ENCODE measurements at regions not wholly inside any gene's neighbourhood (a gene's known extent, or its start where the extent isn't known, plus 50 kb on each side); places are given as distances from the start of the nearest gene placed in this dataset.

DNA sequence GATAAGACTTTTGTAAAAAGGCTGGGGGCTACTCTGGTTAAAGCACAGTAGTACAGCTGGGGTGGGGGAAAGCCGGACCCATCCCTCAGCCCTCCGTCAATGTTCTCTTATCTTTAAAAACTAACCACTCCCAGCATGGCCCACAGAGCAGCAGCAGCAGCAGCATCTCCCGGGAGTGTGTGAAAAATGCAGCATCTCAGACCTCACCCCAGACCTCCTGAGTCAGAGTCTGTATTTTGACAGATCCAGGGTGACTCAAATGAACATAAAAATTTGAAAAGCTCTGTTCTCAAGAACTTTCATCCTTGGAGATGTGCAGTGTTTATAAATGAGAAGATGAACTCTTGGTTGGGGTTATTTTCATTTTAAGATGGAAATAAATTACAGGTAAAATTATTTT lies 277.7 kb upstream of the ECI2 start:
- no peak for TF ChIP-seq TCF4 (CRISPR knock-in tag; IDR thresholded peaks at IDR 0.05; ENCODE audit: borderline replicate concordance)
- no peak for TF ChIP-seq ARNTL (CRISPR knock-in tag; IDR thresholded peaks at IDR 0.05; ENCODE audit: borderline replicate concordance, low read depth)
- no peak for TF ChIP-seq CSDC2 (CRISPR knock-in tag; IDR thresholded peaks at IDR 0.05)
- no peak for TF ChIP-seq PATZ1 (CRISPR knock-in tag; IDR thresholded peaks at IDR 0.05; ENCODE audit: borderline replicate concordance)

Measured in SK-N-SH treated with all-trans-retinoic acid at 6 μM for 48 hours (cell line).